ENCODE measurements at regions not wholly inside any gene's neighbourhood (a gene's known extent, or its start where the extent isn't known, plus 50 kb on each side); places are given as distances from the start of the nearest gene placed in this dataset.

GRCh38 chr5:162550236-162550635 is 482.7 kb downstream of the GABRG2 start:
- Histone ChIP-seq H2AFZ (ENCODE audit: control insufficient read depth, low read length) (no peak overlapping the region), H3K36me3 (ENCODE audit: control insufficient read depth in 2 of 2, extremely low read depth in 1 of 2, insufficient read depth in 2 of 2, low read length in 2 of 2) (no peaks in the 10 kb centered on the region), H3K9ac (ENCODE audit: control insufficient read depth, extremely low read depth, insufficient read depth, low read length) (no peak overlapping the region), H3K27ac (ENCODE audit: control insufficient read depth, insufficient read depth, low read length) (no peak overlapping the region), H3K4me2 (ENCODE audit: control insufficient read depth, extremely low read depth, insufficient read depth, low read depth, low read length) (no peak overlapping the region), H3K79me2 (ENCODE audit: control insufficient read depth, insufficient read depth, low read length) (no peaks in the 10 kb centered on the region), H3K9me1 (ENCODE audit: control insufficient read depth, extremely low read depth, insufficient read depth, low read length) (no peaks in the 10 kb centered on the region), H3K9me3 (ENCODE audit: control insufficient read depth, low read depth, low read length) (peaks cover 1% of the 10 kb centered on the region), H3K27me3 (ENCODE audit: control insufficient read depth, extremely low read depth, insufficient read depth, low read length) (no peaks in the 10 kb centered on the region), H4K20me1 (ENCODE audit: control insufficient read depth, extremely low read depth, insufficient read depth, low read length) (no peaks in the 10 kb centered on the region), H3K4me1 (ENCODE audit: control insufficient read depth, extremely low read depth, insufficient read depth, low read length) (no peaks in the 10 kb centered on the region), H3K4me3 (ENCODE audit: control insufficient read depth in 2 of 3, extremely low read depth in 1 of 3, insufficient read depth in 2 of 3, low read depth in 1 of 3, low read length in 3 of 3) (no peak overlapping the region)
- TF ChIP-seq CTCF (optimal IDR thresholded peaks at IDR 0.05 in 1 of 3, IDR thresholded peaks at IDR 0.05 in 1 of 3, conservative IDR thresholded peaks at IDR 0.05 in 1 of 3; ENCODE audit: extremely low read depth in 1 of 3, insufficient read depth in 2 of 3, low read length in 3 of 3): no peak
- no peak for TF ChIP-seq EZH2 (IDR thresholded peaks at IDR 0.05; ENCODE audit: low read length)
- DNase-seq (ENCODE audit: low read depth, low spot score) (no peak), FAIRE-seq (no peak)
- dilution Hi-C loops (cut with MboI; ENCODE audit: extremely low pct_ligation_motif_present, low sequenced_read_pairs): no loop called here

GRCh38 chr5:162558120-162558519 is 490.5 kb downstream of the GABRG2 start:
- no peaks in the 10 kb centered on the region for H3K79me2 ChIP-seq (ENCODE audit: control insufficient read depth, insufficient read depth, low read length)
- dilution Hi-C loops (cut with MboI; ENCODE audit: extremely low pct_ligation_motif_present, low sequenced_read_pairs): no loop called here
- no peak for DNase-seq (ENCODE audit: low read depth, low spot score)
- FAIRE-seq: no peak
- no peaks in the 10 kb centered on the region for H3K9me3 ChIP-seq (ENCODE audit: control insufficient read depth, low read depth, low read length)
- H3K9ac ChIP-seq (ENCODE audit: control insufficient read depth, extremely low read depth, insufficient read depth, low read length): no peak overlapping the region
- no peaks in the 10 kb centered on the region for H3K27me3 ChIP-seq (ENCODE audit: control insufficient read depth, extremely low read depth, insufficient read depth, low read length)
- no peaks in the 10 kb centered on the region for H3K36me3 ChIP-seq (ENCODE audit: control insufficient read depth in 2 of 2, extremely low read depth in 1 of 2, insufficient read depth in 2 of 2, low read length in 2 of 2)
- no peak overlapping the region for H3K4me3 ChIP-seq (ENCODE audit: control insufficient read depth in 2 of 3, extremely low read depth in 1 of 3, insufficient read depth in 2 of 3, low read depth in 1 of 3, low read length in 3 of 3)
- H2AFZ ChIP-seq (ENCODE audit: control insufficient read depth, low read length): no peak overlapping the region
- H4K20me1 ChIP-seq (ENCODE audit: control insufficient read depth, extremely low read depth, insufficient read depth, low read length): no peaks in the 10 kb centered on the region
- no peak for TF ChIP-seq EZH2 (IDR thresholded peaks at IDR 0.05; ENCODE audit: low read length)
- no peak for TF ChIP-seq CTCF (optimal IDR thresholded peaks at IDR 0.05 in 1 of 3, IDR thresholded peaks at IDR 0.05 in 1 of 3, conservative IDR thresholded peaks at IDR 0.05 in 1 of 3; ENCODE audit: extremely low read depth in 1 of 3, insufficient read depth in 2 of 3, low read length in 3 of 3)
- no peaks in the 10 kb centered on the region for H3K9me1 ChIP-seq (ENCODE audit: control insufficient read depth, extremely low read depth, insufficient read depth, low read length)
- no peak overlapping the region for H3K4me2 ChIP-seq (ENCODE audit: control insufficient read depth, extremely low read depth, insufficient read depth, low read depth, low read length)
- no peak overlapping the region for H3K27ac ChIP-seq (ENCODE audit: control insufficient read depth, insufficient read depth, low read length)
- H3K4me1 ChIP-seq (ENCODE audit: control insufficient read depth, extremely low read depth, insufficient read depth, low read length): no peaks in the 10 kb centered on the region

Measured in keratinocyte (primary cell).